Astrocyte (in vitro differentiated cells and primary cell): ENCODE measurements at regions not wholly inside any gene's neighbourhood (a gene's known extent, or its start where the extent isn't known, plus 50 kb on each side); places are given as distances from the start of the nearest gene placed in this dataset.
"Not testable (repeated sequence)": the region's sequence is repeated elsewhere in the genome, so short reads cannot be mapped to it uniquely, and the experiment has no call there.

Experiments used
- EZH2 ChIP-seq: IDR thresholded peaks from 2 replicates; pipeline ENCODE4 v1.6.1; 2012; ENCODE audit warnings: mild to moderate bottlenecking, low read length, inconsistent platforms; ENCODE audit not compliant: insufficient read depth
- TF ChIP-seq, protein P1 (sequence below): IDR thresholded peaks from 2 replicates; pipeline ENCODE4 v1.5.1; 2011; ENCODE audit warnings: low read depth, mild to moderate bottlenecking, inconsistent platforms, low read length, moderate library complexity; ENCODE audit not compliant: insufficient read depth

GRCh38 chr10:20531241-20531883 lies 365.7 kb downstream of the NEBL start:
- TF ChIP-seq, protein P1, sequence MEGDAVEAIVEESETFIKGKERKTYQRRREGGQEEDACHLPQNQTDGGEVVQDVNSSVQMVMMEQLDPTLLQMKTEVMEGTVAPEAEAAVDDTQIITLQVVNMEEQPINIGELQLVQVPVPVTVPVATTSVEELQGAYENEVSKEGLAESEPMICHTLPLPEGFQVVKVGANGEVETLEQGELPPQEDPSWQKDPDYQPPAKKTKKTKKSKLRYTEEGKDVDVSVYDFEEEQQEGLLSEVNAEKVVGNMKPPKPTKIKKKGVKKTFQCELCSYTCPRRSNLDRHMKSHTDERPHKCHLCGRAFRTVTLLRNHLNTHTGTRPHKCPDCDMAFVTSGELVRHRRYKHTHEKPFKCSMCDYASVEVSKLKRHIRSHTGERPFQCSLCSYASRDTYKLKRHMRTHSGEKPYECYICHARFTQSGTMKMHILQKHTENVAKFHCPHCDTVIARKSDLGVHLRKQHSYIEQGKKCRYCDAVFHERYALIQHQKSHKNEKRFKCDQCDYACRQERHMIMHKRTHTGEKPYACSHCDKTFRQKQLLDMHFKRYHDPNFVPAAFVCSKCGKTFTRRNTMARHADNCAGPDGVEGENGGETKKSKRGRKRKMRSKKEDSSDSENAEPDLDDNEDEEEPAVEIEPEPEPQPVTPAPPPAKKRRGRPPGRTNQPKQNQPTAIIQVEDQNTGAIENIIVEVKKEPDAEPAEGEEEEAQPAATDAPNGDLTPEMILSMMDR, result not testable (repeated sequence)
- not testable (repeated sequence) for TF ChIP-seq EZH2
